ENCODE measurements at regions not wholly inside any gene's neighbourhood (a gene's known extent, or its start where the extent isn't known, plus 50 kb on each side); places are given as distances from the start of the nearest gene placed in this dataset.

GRCh38 chr3:94862703-94863102 lies 799.8 kb downstream of the NSUN3 start:
- no peaks in the 10 kb centered on the region for H3K36me3 ChIP-seq
- H3K27ac ChIP-seq, result no peak overlapping the region
- no peak for TF ChIP-seq CTCF (IDR thresholded peaks at IDR 0.05)
- no peaks in the 10 kb centered on the region for H3K4me1 ChIP-seq (ENCODE audit: control insufficient read depth in 1 of 2, low read depth in 2 of 2)
- H3K27me3 ChIP-seq (replicated peaks; ENCODE audit: insufficient read depth), result no peaks in the 10 kb centered on the region
- DNase-seq (ENCODE audit: low spot score), result no peak
- H3K4me3 ChIP-seq, result no peak overlapping the region
- H3K9me3 ChIP-seq, result no peaks in the 10 kb centered on the region
- no peak for ATAC-seq (ENCODE audit: insufficient number of reproducible peaks, low FRiP score, low read depth)

- H3K36me3 ChIP-seq, result no peaks in the 10 kb centered on the region
- H3K27me3 ChIP-seq (replicated peaks; ENCODE audit: insufficient read depth), result no peaks in the 10 kb centered on the region
- DNase-seq (ENCODE audit: low spot score) (no peak), ATAC-seq (ENCODE audit: insufficient number of reproducible peaks, low FRiP score, low read depth) (no peak)
- no peaks in the 10 kb centered on the region for H3K9me3 ChIP-seq
- H3K4me3 ChIP-seq, result no peak overlapping the region
- no peaks in the 10 kb centered on the region for H3K4me1 ChIP-seq (ENCODE audit: control insufficient read depth in 1 of 2, low read depth in 2 of 2)
- H3K27ac ChIP-seq, result no peak overlapping the region
- TF ChIP-seq CTCF (IDR thresholded peaks at IDR 0.05), result no peak
Measured at GRCh38 chr3:94869059-94869547, 806.2 kb downstream of the NSUN3 start.

GRCh38 chr3:94873751-94874150 lies 810.9 kb downstream of the NSUN3 start:
- H3K27me3 ChIP-seq (replicated peaks; ENCODE audit: insufficient read depth), result no peaks in the 10 kb centered on the region
- no peak overlapping the region for H3K4me3 ChIP-seq
- no peaks in the 10 kb centered on the region for H3K36me3 ChIP-seq
- ATAC-seq (ENCODE audit: insufficient number of reproducible peaks, low FRiP score, low read depth) (no peak), DNase-seq (ENCODE audit: low spot score) (no peak)
- no peaks in the 10 kb centered on the region for H3K9me3 ChIP-seq
- H3K4me1 ChIP-seq (ENCODE audit: control insufficient read depth in 1 of 2, low read depth in 2 of 2), result no peaks in the 10 kb centered on the region
- no peak for TF ChIP-seq CTCF (IDR thresholded peaks at IDR 0.05)
- H3K27ac ChIP-seq, result no peak overlapping the region

GRCh38 chr3:94875149-94875548 lies 812.3 kb downstream of the NSUN3 start:
- ATAC-seq (ENCODE audit: insufficient number of reproducible peaks, low FRiP score, low read depth) (no peak), DNase-seq (ENCODE audit: low spot score) (no peak)
- no peak overlapping the region for H3K4me3 ChIP-seq
- H3K36me3 ChIP-seq, result no peaks in the 10 kb centered on the region
- H3K27me3 ChIP-seq (replicated peaks; ENCODE audit: insufficient read depth), result no peaks in the 10 kb centered on the region
- no peak for TF ChIP-seq CTCF (IDR thresholded peaks at IDR 0.05)
- no peak overlapping the region for H3K27ac ChIP-seq
- no peaks in the 10 kb centered on the region for H3K4me1 ChIP-seq (ENCODE audit: control insufficient read depth in 1 of 2, low read depth in 2 of 2)
- no peaks in the 10 kb centered on the region for H3K9me3 ChIP-seq

- H3K4me1 ChIP-seq (ENCODE audit: control insufficient read depth in 1 of 2, low read depth in 2 of 2), result no peaks in the 10 kb centered on the region
- TF ChIP-seq CTCF (IDR thresholded peaks at IDR 0.05), result no peak
- H3K4me3 ChIP-seq, result no peak overlapping the region
- no peaks in the 10 kb centered on the region for H3K36me3 ChIP-seq
- DNase-seq (ENCODE audit: low spot score), result no peak
- H3K27ac ChIP-seq, result no peak overlapping the region
- H3K9me3 ChIP-seq, result no peaks in the 10 kb centered on the region
- no peaks in the 10 kb centered on the region for H3K27me3 ChIP-seq (replicated peaks; ENCODE audit: insufficient read depth)
- no peak for ATAC-seq (ENCODE audit: insufficient number of reproducible peaks, low FRiP score, low read depth)
Measured at GRCh38 chr3:94887065-94887464, 824.2 kb downstream of the NSUN3 start.
